PC-3 (cell line): ENCODE measurements at regions not wholly inside any gene's neighbourhood (a gene's known extent, or its start where the extent isn't known, plus 50 kb on each side); places are given as distances from the start of the nearest gene placed in this dataset.

Experiments used
- ATAC-seq: fragments of 200-7000 bp; cut with Tn5 transposase; 2 replicates; pipeline ENCODE4 v1.9.1; 2020; ENCODE audit warnings: mild to moderate bottlenecking, moderate library complexity
- BruUV-seq: library from RNA; stranded (reverse); fragments of 400-500 nt; replicated peaks from 2 replicates; lab custom pipeline; 2021; lab: Mats Ljungman, UMichigan
- CTCF ChIA-PET: fragments of 300-600 bp; sonication (Branson Sonifier 250); formaldehyde crosslinking; loops from one replicate; lab custom pipeline; 2022; ENCODE audit warnings: antibody characterized with exemption; lab: Charles Lee
- POLR2A ChIA-PET: fragments of 300-600 bp; sonication (Branson Sonifier 250); formaldehyde crosslinking; loops from one replicate; lab custom pipeline; 2022; ENCODE audit warnings: antibody characterized with exemption; ENCODE audit not compliant: unreplicated experiment; lab: Charles Lee
- DNase-seq: peaks from one replicate; pipeline ENCODE4 v3.0.0-alpha.2; 2015
- H2AFZ ChIP-seq: fragments of 300-600 bp; sonication (generic); 2 replicates; pipeline ENCODE4 v1.6.0; 2016; ENCODE audit warnings: antibody characterized with exemption, low read length
- H3F3A ChIP-seq: fragments of 300-600 bp; sonication (generic); one replicate; pipeline ENCODE4 v1.6.0; 2017; ENCODE audit warnings: antibody characterized with exemption, low read length, control low read depth, mild to moderate bottlenecking; ENCODE audit not compliant: unreplicated experiment
- H3K27ac ChIP-seq: fragments of 300-600 bp; sonication (generic); 2 replicates; pipeline ENCODE4 v1.5.1; 2016; ENCODE audit warnings: mild to moderate bottlenecking, low read length
- H3K27me3 ChIP-seq: fragments of 300-600 bp; sonication (generic); 2 replicates; pipeline ENCODE4 v1.6.1; 2016; ENCODE audit warnings: low read length, mixed read lengths
- H3K36me3 ChIP-seq: fragments of 300-600 bp; sonication (generic); 2 replicates; pipeline ENCODE4 v1.6.1; 2016; ENCODE audit warnings: low read depth, mixed run types, low read length, mixed read lengths
- H3K4me1 ChIP-seq: fragments of 300-600 bp; sonication (generic); 2 replicates; pipeline ENCODE4 v1.5.1; 2016; ENCODE audit warnings: low read length; ENCODE audit not compliant: insufficient read depth
- H3K4me2 ChIP-seq: fragments of 300-600 bp; sonication (generic); 2 replicates; pipeline ENCODE4 v1.6.0; 2016; ENCODE audit warnings: low read length
- H3K4me3 ChIP-seq: fragments of 300-600 bp; sonication (generic); 2 replicates; pipeline ENCODE4 v1.5.1; 2016; ENCODE audit warnings: mild to moderate bottlenecking, low read length, mixed read lengths
- H3K79me2 ChIP-seq: fragments of 300-600 bp; sonication (generic); 2 replicates; pipeline ENCODE4 v1.6.1; 2017; ENCODE audit warnings: low read length, mixed read lengths
- H3K9ac ChIP-seq: fragments of 300-600 bp; sonication (generic); 2 replicates; pipeline ENCODE4 v1.6.0; 2016; ENCODE audit warnings: mild to moderate bottlenecking, low read length
- H3K9me2 ChIP-seq: fragments of 300-600 bp; sonication (generic); replicated peaks from 2 replicates; pipeline ENCODE4 v1.6.1; 2016; ENCODE audit warnings: mixed run types, low read length, mixed read lengths
- H3K9me3 ChIP-seq: fragments of 300-600 bp; sonication (generic); 2 replicates; pipeline ENCODE4 v1.6.1; 2016; ENCODE audit warnings: low read length, mixed read lengths
- H4K20me1 ChIP-seq: fragments of 300-600 bp; sonication (generic); 2 replicates; pipeline ENCODE4 v1.6.1; 2016; ENCODE audit warnings: low read length, mixed read lengths
- EZH2 ChIP-seq: fragments of 300-600 bp; sonication (generic); IDR thresholded peaks from one replicate; pipeline ENCODE4 v1.6.1; 2017; ENCODE audit warnings: antibody characterized with exemption, mild to moderate bottlenecking, low read length; ENCODE audit not compliant: unreplicated experiment
- EZH2phosphoT487 ChIP-seq: fragments of 300-600 bp; sonication (generic); IDR thresholded peaks from 2 replicates; pipeline ENCODE4 v1.6.1; 2018; ENCODE audit warnings: mild to moderate bottlenecking, antibody characterized with exemption, low read length, borderline replicate concordance
- intact Hi-C: fragments of 100-400 bp; cut with micrococcal nuclease; formaldehyde crosslinking; loops from 2 replicates; pipeline ENCODE4 v1.9.0; 2023
- TF ChIP-seq, protein P1 (sequence below): fragments of 300-600 bp; sonication (generic); conservative IDR thresholded peaks from 2 replicates; pipeline ENCODE4 v1.5.1; 2017; ENCODE audit warnings: antibody characterized with exemption, low read depth, mild to moderate bottlenecking, low read length

DNA sequence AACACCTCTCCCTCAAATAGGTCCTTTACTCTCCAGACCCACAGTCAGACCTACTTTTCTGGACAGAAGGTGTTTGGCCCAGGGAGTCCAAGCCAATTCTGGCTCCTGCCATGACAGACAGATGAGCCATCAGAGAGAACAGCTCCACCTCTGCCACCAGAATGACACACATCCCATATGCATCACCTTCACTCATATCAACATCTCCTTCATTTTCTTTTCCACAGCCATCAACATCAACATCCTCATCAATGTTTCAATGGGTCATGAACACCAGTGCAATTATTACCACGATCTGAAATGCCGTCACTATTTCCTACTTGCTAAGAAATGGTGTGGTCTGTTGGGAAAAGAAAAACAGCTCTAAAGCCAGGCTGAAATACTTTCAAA, 67.9 kb downstream of the CCDC71L start:
- Histone ChIP-seq H3K9me3 (no peaks in the 10 kb centered on the region), H3K79me2 (no peaks in the 10 kb centered on the region), H3K4me2 (no peak overlapping the region), H4K20me1 (no peaks in the 10 kb centered on the region), H3K9ac (no peak overlapping the region), H3F3A (no peaks in the 10 kb centered on the region), H2AFZ (no peak overlapping the region), H3K4me1 (0 out of 2 replicates have a peak, but pooled peaks cover under 1% of the 10 kb centered on the region), H3K27ac (no peak overlapping the region), H3K36me3 (no peaks in the 10 kb centered on the region), H3K4me3 (no peak overlapping the region), H3K27me3 (no peaks in the 10 kb centered on the region), H3K9me2 (no peaks in the 10 kb centered on the region)
- ATAC-seq (no peak), DNase-seq (no peak)
- BruUV-seq: no TSS peak
- intact Hi-C loops: no loop called here
- ChIA-PET POLR2A (no interaction called here), CTCF (no interaction called here)
- no peak for TF ChIP-seq EZH2phosphoT487
- no peak for TF ChIP-seq EZH2
- TF ChIP-seq, protein P1, sequence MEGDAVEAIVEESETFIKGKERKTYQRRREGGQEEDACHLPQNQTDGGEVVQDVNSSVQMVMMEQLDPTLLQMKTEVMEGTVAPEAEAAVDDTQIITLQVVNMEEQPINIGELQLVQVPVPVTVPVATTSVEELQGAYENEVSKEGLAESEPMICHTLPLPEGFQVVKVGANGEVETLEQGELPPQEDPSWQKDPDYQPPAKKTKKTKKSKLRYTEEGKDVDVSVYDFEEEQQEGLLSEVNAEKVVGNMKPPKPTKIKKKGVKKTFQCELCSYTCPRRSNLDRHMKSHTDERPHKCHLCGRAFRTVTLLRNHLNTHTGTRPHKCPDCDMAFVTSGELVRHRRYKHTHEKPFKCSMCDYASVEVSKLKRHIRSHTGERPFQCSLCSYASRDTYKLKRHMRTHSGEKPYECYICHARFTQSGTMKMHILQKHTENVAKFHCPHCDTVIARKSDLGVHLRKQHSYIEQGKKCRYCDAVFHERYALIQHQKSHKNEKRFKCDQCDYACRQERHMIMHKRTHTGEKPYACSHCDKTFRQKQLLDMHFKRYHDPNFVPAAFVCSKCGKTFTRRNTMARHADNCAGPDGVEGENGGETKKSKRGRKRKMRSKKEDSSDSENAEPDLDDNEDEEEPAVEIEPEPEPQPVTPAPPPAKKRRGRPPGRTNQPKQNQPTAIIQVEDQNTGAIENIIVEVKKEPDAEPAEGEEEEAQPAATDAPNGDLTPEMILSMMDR: no peak

DNA sequence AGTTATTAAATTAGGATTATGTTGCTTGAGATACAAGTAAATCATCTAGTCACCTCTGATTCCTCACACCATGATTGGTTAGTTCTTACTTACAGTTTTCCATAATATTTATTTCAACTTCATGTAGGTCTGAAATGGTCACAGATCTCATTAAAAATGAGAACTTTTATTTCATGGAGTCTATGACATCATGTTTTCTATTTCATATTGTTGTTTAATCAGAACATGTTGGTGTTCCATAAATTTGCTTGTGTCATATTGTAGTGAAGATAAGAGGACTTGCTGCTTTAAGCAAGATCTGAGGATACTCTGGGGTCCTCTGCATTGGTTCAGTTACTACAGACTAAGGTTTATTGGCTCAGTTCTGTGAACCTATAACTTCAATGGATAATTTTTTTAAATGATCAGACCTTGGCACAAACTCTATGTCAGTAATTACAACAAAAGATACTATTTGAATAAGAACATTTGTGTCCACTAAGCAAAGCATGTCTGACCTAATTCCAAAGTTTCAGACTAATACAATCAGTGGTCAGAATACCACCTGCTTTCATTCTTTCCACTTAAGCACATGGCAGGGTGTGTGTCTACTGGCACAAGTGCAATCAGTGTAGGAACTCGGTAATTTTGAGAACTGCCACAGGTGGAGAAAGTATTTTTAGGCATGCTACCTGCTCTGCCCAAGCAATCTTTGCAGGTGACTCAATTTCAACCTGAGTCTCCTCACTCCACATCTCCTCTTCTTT, 68.5 kb downstream of the CCDC71L start:
- no peak for DNase-seq
- intact Hi-C loops: no loop called here
- no peak for ATAC-seq
- no peak overlapping the region for H3K4me3 ChIP-seq
- H3F3A ChIP-seq: no peaks in the 10 kb centered on the region
- TF ChIP-seq EZH2phosphoT487: no peak
- TF ChIP-seq EZH2: no peak
- BruUV-seq: no TSS peak
- no peak overlapping the region for H3K4me2 ChIP-seq
- ChIA-PET POLR2A (no interaction called here), CTCF (no interaction called here)
- no peaks in the 10 kb centered on the region for H3K9me2 ChIP-seq
- H3K9me3 ChIP-seq: no peaks in the 10 kb centered on the region
- H2AFZ ChIP-seq: no peak overlapping the region
- no peak overlapping the region for H3K9ac ChIP-seq
- H3K36me3 ChIP-seq: no peaks in the 10 kb centered on the region
- no peaks in the 10 kb centered on the region for H3K79me2 ChIP-seq
- no peaks in the 10 kb centered on the region for H4K20me1 ChIP-seq
- no peaks in the 10 kb centered on the region for H3K27me3 ChIP-seq
- H3K27ac ChIP-seq: no peak overlapping the region
- H3K4me1 ChIP-seq: no peaks in the 10 kb centered on the region

DNA sequence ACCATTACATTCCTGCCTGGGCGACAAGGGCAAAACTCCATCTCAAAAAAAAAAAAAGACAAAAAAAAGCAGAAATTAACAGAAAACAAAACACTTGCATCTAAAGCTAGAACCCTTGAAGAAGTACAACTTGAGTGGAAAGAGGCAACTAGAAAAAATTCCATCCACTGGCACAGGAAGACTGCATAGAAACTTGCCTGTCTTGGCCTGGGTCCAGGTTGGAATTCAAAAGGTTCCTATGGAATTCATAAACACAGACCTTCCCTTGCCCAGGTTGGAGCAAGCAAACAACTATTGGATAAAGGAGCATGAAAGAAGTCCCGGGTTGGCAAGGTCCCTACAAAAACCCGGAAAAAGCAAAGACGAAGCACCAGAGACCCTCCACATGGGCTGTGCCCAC, 69.8 kb downstream of the CCDC71L start:
- no peak overlapping the region for H3K9ac ChIP-seq
- no peaks in the 10 kb centered on the region for H3K9me2 ChIP-seq
- H4K20me1 ChIP-seq: no peaks in the 10 kb centered on the region
- no peaks in the 10 kb centered on the region for H3F3A ChIP-seq
- no peak for ATAC-seq
- H3K79me2 ChIP-seq: no peaks in the 10 kb centered on the region
- no peaks in the 10 kb centered on the region for H3K4me1 ChIP-seq
- no peak overlapping the region for H2AFZ ChIP-seq
- ChIA-PET POLR2A (no interaction called here), CTCF (no interaction called here)
- DNase-seq: no peak
- H3K4me2 ChIP-seq: no peak overlapping the region
- H3K36me3 ChIP-seq: no peaks in the 10 kb centered on the region
- intact Hi-C loops: no loop called here
- no peaks in the 10 kb centered on the region for H3K27me3 ChIP-seq
- no peak for TF ChIP-seq EZH2phosphoT487
- TF ChIP-seq EZH2: no peak
- TF ChIP-seq, protein P1: no peak
- H3K27ac ChIP-seq: no peak overlapping the region
- BruUV-seq: no TSS peak
- no peak overlapping the region for H3K4me3 ChIP-seq
- no peaks in the 10 kb centered on the region for H3K9me3 ChIP-seq
